HAP-1 (cell line): ENCODE measurements at regions not wholly inside any gene's neighbourhood (a gene's known extent, or its start where the extent isn't known, plus 50 kb on each side); places are given as distances from the start of the nearest gene placed in this dataset.

ENCODE experiments used
- DNase-seq, 2 experiments: peaks; one replicate each; pipeline ENCODE4 v3.0.0-alpha.2; 2016 to 2020; ENCODE audit warnings: low spot score in 2 of 2
- H3K27me3 ChIP-seq: fragments of 250-450 bp; sonication (Bioruptor Pico); 2 replicates; pipeline ENCODE4 v1.5.1; 2020; ENCODE audit warnings: low read depth, mild to moderate bottlenecking, moderate library complexity
- H3K36me3 ChIP-seq: fragments of 250-450 bp; sonication (Bioruptor Pico); replicated peaks from 2 replicates; pipeline ENCODE4 v1.5.1; 2020; ENCODE audit warnings: mild to moderate bottlenecking
- H3K4me1 ChIP-seq: fragments of 250-450 bp; sonication (Bioruptor Pico); 2 replicates; pipeline ENCODE4 v1.5.1; 2020; ENCODE audit warnings: mild to moderate bottlenecking
- H3K4me3 ChIP-seq: fragments of 250-450 bp; sonication (Bioruptor Pico); 2 replicates; pipeline ENCODE4 v1.5.1; 2020; ENCODE audit warnings: mild to moderate bottlenecking, moderate library complexity
- H3K9me3 ChIP-seq: fragments of 250-450 bp; sonication (Bioruptor Pico); 2 replicates; pipeline ENCODE4 v1.5.1; 2020; ENCODE audit warnings: mild to moderate bottlenecking, moderate library complexity
- in situ Hi-C: fragments of 300-500 bp; cut with MboI; formaldehyde crosslinking; loops from 3 replicates; pipeline ENCODE4 v1.14.3; 2020; ENCODE audit warnings: low sequenced_read_pairs, inconsistent platforms, mixed read lengths

- H3K4me3 ChIP-seq: no peak overlapping the region
- in situ Hi-C loops: no loop called here
- no peaks in the 10 kb centered on the region for H3K4me1 ChIP-seq
- H3K36me3 ChIP-seq: peaks cover 14% of the 10 kb centered on the region
- no peaks in the 10 kb centered on the region for H3K27me3 ChIP-seq
- no peak for DNase-seq
- H3K9me3 ChIP-seq: no peaks in the 10 kb centered on the region
Observed at GRCh38 chr12:124420041-124420995, 125.4 kb downstream of the RFLNA start.

- H3K9me3 ChIP-seq: no peaks in the 10 kb centered on the region
- no peak for DNase-seq
- no peaks in the 10 kb centered on the region for H3K4me1 ChIP-seq
- H3K36me3 ChIP-seq: peaks cover 13% of the 10 kb centered on the region
- H3K4me3 ChIP-seq: no peak overlapping the region
- in situ Hi-C loops: no loop called here
- H3K27me3 ChIP-seq: no peaks in the 10 kb centered on the region
Observed at GRCh38 chr12:124419292-124420040, 124.6 kb downstream of the RFLNA start.

- in situ Hi-C loops: no loop called here
- Histone ChIP-seq H3K4me1 (no peaks in the 10 kb centered on the region), H3K36me3 (peaks cover 11% of the 10 kb centered on the region), H3K4me3 (no peak overlapping the region), H3K9me3 (no peaks in the 10 kb centered on the region), H3K27me3 (no peaks in the 10 kb centered on the region)
- no peak for DNase-seq
Observed at GRCh38 chr12:124418791-124419190, 123.9 kb downstream of the RFLNA start.

GRCh38 chr12:124418156-124418555 lies 123.3 kb downstream of the RFLNA start:
- in situ Hi-C loops: no loop called here
- Histone ChIP-seq H3K27me3 (no peaks in the 10 kb centered on the region), H3K4me3 (no peak overlapping the region), H3K36me3 (peaks cover 10% of the 10 kb centered on the region), H3K9me3 (no peaks in the 10 kb centered on the region), H3K4me1 (no peaks in the 10 kb centered on the region)
- no peak for DNase-seq

GRCh38 chr12:124416516-124417395 lies 121.9 kb downstream of the RFLNA start:
- no peaks in the 10 kb centered on the region for H3K9me3 ChIP-seq
- peaks cover 10% of the 10 kb centered on the region for H3K36me3 ChIP-seq
- no peaks in the 10 kb centered on the region for H3K4me1 ChIP-seq
- H3K27me3 ChIP-seq: no peaks in the 10 kb centered on the region
- in situ Hi-C loops: no loop called here
- DNase-seq: no peak
- H3K4me3 ChIP-seq: no peak overlapping the region

- in situ Hi-C loops: no loop called here
- no peaks in the 10 kb centered on the region for H3K9me3 ChIP-seq
- H3K4me3 ChIP-seq: no peak overlapping the region
- no peak for DNase-seq
- H3K27me3 ChIP-seq: no peaks in the 10 kb centered on the region
- H3K4me1 ChIP-seq: no peaks in the 10 kb centered on the region
- peaks cover 6% of the 10 kb centered on the region for H3K36me3 ChIP-seq
Observed at GRCh38 chr12:124415064-124415463, 120.2 kb downstream of the RFLNA start.

GRCh38 chr12:124413915-124414314 lies 119.0 kb downstream of the RFLNA start:
- no peak for DNase-seq
- H3K9me3 ChIP-seq: no peaks in the 10 kb centered on the region
- no peaks in the 10 kb centered on the region for H3K4me1 ChIP-seq
- no peaks in the 10 kb centered on the region; the same call in 1 of the 2 replicates for H3K36me3 ChIP-seq
- in situ Hi-C loops: no loop called here
- no peaks in the 10 kb centered on the region for H3K27me3 ChIP-seq
- no peak overlapping the region for H3K4me3 ChIP-seq

- DNase-seq: no peak
- Histone ChIP-seq H3K27me3 (no peaks in the 10 kb centered on the region), H3K4me3 (no peak overlapping the region), H3K36me3 (no peaks in the 10 kb centered on the region; the same call in 1 of the 2 replicates), H3K9me3 (no peaks in the 10 kb centered on the region), H3K4me1 (no peaks in the 10 kb centered on the region)
- in situ Hi-C loops: no loop called here
Observed at GRCh38 chr12:124413401-124413800, 118.5 kb downstream of the RFLNA start.

- Histone ChIP-seq H3K36me3 (peaks cover 2% of the 10 kb centered on the region; the same call in 1 of the 2 replicates), H3K9me3 (no peaks in the 10 kb centered on the region), H3K27me3 (no peaks in the 10 kb centered on the region), H3K4me1 (no peaks in the 10 kb centered on the region), H3K4me3 (no peak overlapping the region)
- in situ Hi-C loops: no loop called here
- DNase-seq: no peak
Observed at GRCh38 chr12:124412646-124413015, 117.7 kb downstream of the RFLNA start.

GRCh38 chr12:124411953-124412645 lies 117.2 kb downstream of the RFLNA start:
- H3K36me3 ChIP-seq: peaks cover 2% of the 10 kb centered on the region; the same call in 1 of the 2 replicates
- in situ Hi-C loops: no loop called here

GRCh38 chr12:124411281-124411878 lies 116.5 kb downstream of the RFLNA start:
- in situ Hi-C loops: no loop called here
- Histone ChIP-seq H3K4me1 (no peaks in the 10 kb centered on the region), H3K27me3 (no peaks in the 10 kb centered on the region), H3K4me3 (no peak overlapping the region), H3K9me3 (no peaks in the 10 kb centered on the region), H3K36me3 (peaks cover 2% of the 10 kb centered on the region; the same call in 1 of the 2 replicates)
- no peak for DNase-seq

More at GRCh38 chr12:124411953-124412645, 117.2 kb downstream of the RFLNA start:
- Histone ChIP-seq H3K4me1 (no peaks in the 10 kb centered on the region), H3K9me3 (no peaks in the 10 kb centered on the region), H3K27me3 (no peaks in the 10 kb centered on the region), H3K4me3 (no peak overlapping the region)
- no peak for DNase-seq

- H3K27me3 ChIP-seq: no peaks in the 10 kb centered on the region
- no peak overlapping the region for H3K4me3 ChIP-seq
- no peaks in the 10 kb centered on the region for H3K9me3 ChIP-seq
- no peak for DNase-seq
- no peaks in the 10 kb centered on the region for H3K4me1 ChIP-seq
- in situ Hi-C loops: no loop called here
- peaks cover 2% of the 10 kb centered on the region; the same call in 1 of the 2 replicates for H3K36me3 ChIP-seq
Observed at GRCh38 chr12:124410354-124411175, 115.7 kb downstream of the RFLNA start.
